Peyer's patch (tissue), 4 donors: ENCODE measurements at regions not wholly inside any gene's neighbourhood (a gene's known extent, or its start where the extent isn't known, plus 50 kb on each side); places are given as distances from the start of the nearest gene placed in this dataset.
"Not testable (repeated sequence)": the region's sequence is repeated elsewhere in the genome, so short reads cannot be mapped to it uniquely, and the experiment has no call there.

Source experiments
- DNase-seq, 3 donors: peaks; one replicate each; pipeline ENCODE4 v3.0.0-alpha.2; 2017 to 2019
- H3K27ac ChIP-seq, 4 donors: fragments of 200-600 bp; sonication (generic); one replicate each; pipeline ENCODE4 v1.5.1; 2016 to 2019
- H3K27me3 ChIP-seq, 2 donors: fragments of 200-600 bp; sonication (generic); one replicate each; pipeline ENCODE4 v1.5.1; 2019
- H3K36me3 ChIP-seq, 3 donors: fragments of 200-600 bp; sonication (generic); one replicate each; pipeline ENCODE4 v1.5.1; 2016 to 2019
- H3K4me1 ChIP-seq, 4 donors: fragments of 200-600 bp; sonication (generic); one replicate each; pipeline ENCODE4 v1.5.1; 2016 to 2019
- H3K4me3 ChIP-seq, 4 donors: fragments of 200-600 bp; sonication (generic); 1 replicate in 3 of 4; 2 replicates in 1 of 4; pipeline ENCODE4 v1.5.1; 2016 to 2019; ENCODE audit warnings: mild to moderate bottlenecking in 1 of 4
- H3K9me3 ChIP-seq, 4 donors: fragments of 200-600 bp; sonication (generic); one replicate each; pipeline ENCODE4 v1.5.1; 2016 to 2019; ENCODE audit warnings: mild to moderate bottlenecking in 1 of 4
- CTCF ChIP-seq, 6 experiments: fragments of 450-650 bp in 4 of 6; fragments of 200-600 bp in 2 of 6; sonication (generic) in 1 of 6; IDR thresholded peaks; one replicate each; pipeline ENCODE4 v1.5.1; 2017 to 2019; ENCODE audit warnings: antibody characterized with exemption in 6 of 6, mild to moderate bottlenecking in 3 of 6, moderate library complexity in 1 of 6
- POLR2A ChIP-seq, 2 donors: fragments of 450-650 bp; IDR thresholded peaks; one replicate each; pipeline ENCODE4 v1.5.1; 2017; ENCODE audit warnings: antibody characterized with exemption in 2 of 2, mild to moderate bottlenecking in 2 of 2, moderate library complexity in 2 of 2

GRCh38 chr14:106578481-106578880, 1052.1 kb downstream of the TMEM121 start:
- Histone ChIP-seq H3K4me1 (no peaks in the 10 kb centered on the region), H3K27me3 (no peaks in the 10 kb centered on the region), H3K9me3 (no peaks in the 10 kb centered on the region), H3K4me3 (no peak overlapping the region), H3K27ac (no peak overlapping the region), H3K36me3 (no peaks in the 10 kb centered on the region)
- peak in 2 of 3 donors; percentile 46 to 54 for DNase-seq
- TF ChIP-seq CTCF (IDR thresholded peaks at IDR 0.05): no peak
- no peak for TF ChIP-seq POLR2A (IDR thresholded peaks at IDR 0.05)

GRCh38 chr14:106579084-106579483, 1052.7 kb downstream of the TMEM121 start:
- H3K9me3 ChIP-seq: no peaks in the 10 kb centered on the region
- H3K27ac ChIP-seq: no peak overlapping the region
- DNase-seq: no peak
- H3K4me1 ChIP-seq: no peaks in the 10 kb centered on the region
- no peaks in the 10 kb centered on the region for H3K36me3 ChIP-seq
- H3K4me3 ChIP-seq: no peak overlapping the region
- TF ChIP-seq CTCF (IDR thresholded peaks at IDR 0.05): no peak
- TF ChIP-seq POLR2A (IDR thresholded peaks at IDR 0.05): no peak
- H3K27me3 ChIP-seq: no peaks in the 10 kb centered on the region

GRCh38 chr14:106585692-106586091, 1059.3 kb downstream of the TMEM121 start:
- peak overlapping the region in 1 of 4 donors; percentile 31 for H3K27ac ChIP-seq
- H3K36me3 ChIP-seq: no peaks in the 10 kb centered on the region
- DNase-seq: no peak
- H3K27me3 ChIP-seq: no peaks in the 10 kb centered on the region
- no peaks in the 10 kb centered on the region for H3K4me1 ChIP-seq
- TF ChIP-seq POLR2A (IDR thresholded peaks at IDR 0.05): no peak
- TF ChIP-seq CTCF (IDR thresholded peaks at IDR 0.05): no peak
- no peak overlapping the region for H3K4me3 ChIP-seq
- H3K9me3 ChIP-seq: no peaks in the 10 kb centered on the region

- no peaks in the 10 kb centered on the region for H3K27me3 ChIP-seq
- peak in 2 of 3 donors; percentile 83 to 86 for DNase-seq
- TF ChIP-seq POLR2A (IDR thresholded peaks at IDR 0.05): no peak
- peak; percentile 33 to 67 (median 41) for TF ChIP-seq CTCF (IDR thresholded peaks at IDR 0.05)
- H3K9me3 ChIP-seq: no peaks in the 10 kb centered on the region
- no peaks in the 10 kb centered on the region for H3K4me1 ChIP-seq
- H3K27ac ChIP-seq: peak overlapping the region in 1 of 4 donors; percentile 31
- H3K4me3 ChIP-seq: no peak overlapping the region
- no peaks in the 10 kb centered on the region for H3K36me3 ChIP-seq
Observed at GRCh38 chr14:106586098-106586704, 1059.8 kb downstream of the TMEM121 start.

- not testable (repeated sequence) for H3K4me1 ChIP-seq, H3K9me3 ChIP-seq, H3K27ac ChIP-seq, H3K27me3 ChIP-seq, DNase-seq, H3K4me3 ChIP-seq, H3K36me3 ChIP-seq
Observed at GRCh38 chr14:106591539-106591938, 1065.2 kb downstream of the TMEM121 start.

GRCh38 chr14:106592115-106592852, 1065.9 kb downstream of the TMEM121 start:
- not testable (repeated sequence) for H3K9me3 ChIP-seq, H3K4me1 ChIP-seq, H3K27ac ChIP-seq, H3K4me3 ChIP-seq, H3K27me3 ChIP-seq, H3K36me3 ChIP-seq
- TF ChIP-seq CTCF (IDR thresholded peaks at IDR 0.05): peak in 2 of 6 experiments; percentile 17 to 27
- DNase-seq: peak in 1 of 3 donors; percentile 84
